ENCODE measurements at regions not wholly inside any gene's neighbourhood (a gene's known extent, or its start where the extent isn't known, plus 50 kb on each side); places are given as distances from the start of the nearest gene placed in this dataset.

GRCh38 chr18:77366720-77367641 is 117.3 kb downstream of the GALR1 start:
- peak overlapping the region; percentile 28 to 62 (median 61); a peak in 5 of 6 replicates for H3K4me3 ChIP-seq (replicated peaks in 1 of 3; ENCODE audit: insufficient read depth in 1 of 3, low read depth in 2 of 3, low read length in 3 of 3)
- ChIA-PET POLR2A (no interaction called here), CTCF (ENCODE audit: low intra/inter-chr PET ratio, low total read pairs) (no interaction called here)
- no peaks in the 10 kb centered on the region for H3K79me2 ChIP-seq (ENCODE audit: insufficient read depth, low read length)
- peak overlapping the region; percentile 77 for H3K4me2 ChIP-seq (ENCODE audit: low read depth, low read length)
- DNase-seq (ENCODE audit: low spot score) (peak; percentile 97), ATAC-seq (peak; percentile 97), FAIRE-seq (peak; percentile 91)
- no peaks in the 10 kb centered on the region for H3K36me3 ChIP-seq (replicated peaks in 1 of 2; ENCODE audit: control insufficient read depth in 1 of 2, insufficient read depth in 2 of 2, low read length in 2 of 2)
- intact Hi-C loops (cut with micrococcal nuclease; ENCODE audit: unreplicated experiment) (loop anchor here (1.0 kb wide), 1 partner anchor 235 kb away; the partner anchor contains the start of gene MBP), in situ Hi-C loops (cut with HindIII; ENCODE audit: extremely low pct_ligation_motif_present, low pct_unique_long_range_greater_than_20kb) (no loop called here)
- BruUV-seq (replicated peaks): TSS peak; percentile 76
- H4K20me1 ChIP-seq (ENCODE audit: insufficient read depth, low read length): no peaks in the 10 kb centered on the region
- H3K9ac ChIP-seq (ENCODE audit: insufficient read depth, low read depth, low read length): peak overlapping the region; percentile 58
- peaks cover 23% of the 10 kb centered on the region for H3K4me1 ChIP-seq (ENCODE audit: insufficient read depth, low read length)
- 3% methylated on average over 16 of the region's 27 CpGs for WGBS (ENCODE audit: low lambda C conversion rate)
- H3K27me3 ChIP-seq (ENCODE audit: control insufficient read depth in 1 of 2, insufficient read depth in 2 of 2, low read length in 2 of 2): peaks cover 1 to 8% of the 10 kb centered on the region in 2 experiments; a peak in 1 of 5 replicates
- H3K9me3 ChIP-seq (ENCODE audit: low read length): peaks cover 24% of the 10 kb centered on the region
- peak overlapping the region; percentile 49 for H3K27ac ChIP-seq (ENCODE audit: extremely low read length, insufficient read depth, low read length)
- H2AFZ ChIP-seq (ENCODE audit: low read length): peak overlapping the region; percentile 4
- TF ChIP-seq ZBTB7B (CRISPR knock-in tag; IDR thresholded peaks at IDR 0.05) (peak; percentile 49; the same call in 1 of the 2 replicates), ZKSCAN5 (CRISPR knock-in tag; IDR thresholded peaks at IDR 0.05) (peak; percentile 78; the same call in 1 of the 2 replicates), NONO (IDR thresholded peaks at IDR 0.05) (no peak), NONO (CRISPR knock-in tag; conservative IDR thresholded peaks at IDR 0.05) (0 out of 2 replicates have a peak, but pooled peaks have one; percentile 59), BATF2 (CRISPR knock-in tag; IDR thresholded peaks at IDR 0.05) (no peak), HNRNPLL (IDR thresholded peaks at IDR 0.05; ENCODE audit: low read depth, low read length, poor library complexity, severe bottlenecking) (peak; percentile 31), SNAI1 (CRISPR knock-in tag; IDR thresholded peaks at IDR 0.05; ENCODE audit: borderline replicate concordance) (no peak), JUNB (CRISPR knock-in tag; IDR thresholded peaks at IDR 0.05; ENCODE audit: borderline replicate concordance) (peak; percentile 45; the same call in 1 of the 2 replicates), ZNF720 (CRISPR knock-in tag; IDR thresholded peaks at IDR 0.05) (0 out of 2 replicates have a peak, but pooled peaks have one; percentile 49), FOXA1 (IDR thresholded peaks at IDR 0.05) (no peak), FOXA1 (CRISPR knock-in tag; IDR thresholded peaks at IDR 0.05) (peak; percentile 88), SSRP1 (CRISPR knock-in tag; IDR thresholded peaks at IDR 0.05) (no peak), ZNF710 (CRISPR knock-in tag; IDR thresholded peaks at IDR 0.05; ENCODE audit: borderline replicate concordance) (no peak), KAT7 (CRISPR knock-in tag; IDR thresholded peaks at IDR 0.05; ENCODE audit: borderline replicate concordance) (no peak)
- TF ChIP-seq, protein P1, sequence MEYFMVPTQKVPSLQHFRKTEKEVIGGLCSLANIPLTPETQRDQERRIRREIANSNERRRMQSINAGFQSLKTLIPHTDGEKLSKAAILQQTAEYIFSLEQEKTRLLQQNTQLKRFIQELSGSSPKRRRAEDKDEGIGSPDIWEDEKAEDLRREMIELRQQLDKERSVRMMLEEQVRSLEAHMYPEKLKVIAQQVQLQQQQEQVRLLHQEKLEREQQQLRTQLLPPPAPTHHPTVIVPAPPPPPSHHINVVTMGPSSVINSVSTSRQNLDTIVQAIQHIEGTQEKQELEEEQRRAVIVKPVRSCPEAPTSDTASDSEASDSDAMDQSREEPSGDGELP (IDR thresholded peaks at IDR 0.05; ENCODE audit: borderline replicate concordance, low read depth): peak; percentile 94
- TF ChIP-seq, protein P2, sequence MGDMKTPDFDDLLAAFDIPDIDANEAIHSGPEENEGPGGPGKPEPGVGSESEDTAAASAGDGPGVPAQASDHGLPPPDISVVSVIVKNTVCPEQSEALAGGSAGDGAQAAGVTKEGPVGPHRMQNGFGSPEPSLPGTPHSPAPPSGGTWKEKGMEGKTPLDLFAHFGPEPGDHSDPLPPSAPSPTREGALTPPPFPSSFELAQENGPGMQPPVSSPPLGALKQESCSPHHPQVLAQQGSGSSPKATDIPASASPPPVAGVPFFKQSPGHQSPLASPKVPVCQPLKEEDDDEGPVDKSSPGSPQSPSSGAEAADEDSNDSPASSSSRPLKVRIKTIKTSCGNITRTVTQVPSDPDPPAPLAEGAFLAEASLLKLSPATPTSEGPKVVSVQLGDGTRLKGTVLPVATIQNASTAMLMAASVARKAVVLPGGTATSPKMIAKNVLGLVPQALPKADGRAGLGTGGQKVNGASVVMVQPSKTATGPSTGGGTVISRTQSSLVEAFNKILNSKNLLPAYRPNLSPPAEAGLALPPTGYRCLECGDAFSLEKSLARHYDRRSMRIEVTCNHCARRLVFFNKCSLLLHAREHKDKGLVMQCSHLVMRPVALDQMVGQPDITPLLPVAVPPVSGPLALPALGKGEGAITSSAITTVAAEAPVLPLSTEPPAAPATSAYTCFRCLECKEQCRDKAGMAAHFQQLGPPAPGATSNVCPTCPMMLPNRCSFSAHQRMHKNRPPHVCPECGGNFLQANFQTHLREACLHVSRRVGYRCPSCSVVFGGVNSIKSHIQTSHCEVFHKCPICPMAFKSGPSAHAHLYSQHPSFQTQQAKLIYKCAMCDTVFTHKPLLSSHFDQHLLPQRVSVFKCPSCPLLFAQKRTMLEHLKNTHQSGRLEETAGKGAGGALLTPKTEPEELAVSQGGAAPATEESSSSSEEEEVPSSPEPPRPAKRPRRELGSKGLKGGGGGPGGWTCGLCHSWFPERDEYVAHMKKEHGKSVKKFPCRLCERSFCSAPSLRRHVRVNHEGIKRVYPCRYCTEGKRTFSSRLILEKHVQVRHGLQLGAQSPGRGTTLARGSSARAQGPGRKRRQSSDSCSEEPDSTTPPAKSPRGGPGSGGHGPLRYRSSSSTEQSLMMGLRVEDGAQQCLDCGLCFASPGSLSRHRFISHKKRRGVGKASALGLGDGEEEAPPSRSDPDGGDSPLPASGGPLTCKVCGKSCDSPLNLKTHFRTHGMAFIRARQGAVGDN (CRISPR knock-in tag; IDR thresholded peaks at IDR 0.05): peak; percentile 69

All from HepG2 (cell line).